NCI-H2171 treated with DMSO at 0.1 percent for 48 hours (cell line): ENCODE measurements at regions not wholly inside any gene's neighbourhood (a gene's known extent, or its start where the extent isn't known, plus 50 kb on each side); places are given as distances from the start of the nearest gene placed in this dataset.

Experiments
- DNase-seq: peaks from one replicate; lab custom pipeline; 2025; lab: John Stamatoyannopoulos, UW

- no peak for DNase-seq
Measured at GRCh38 chr6:53974941-53975340, 136.3 kb upstream of the MLIP start.

GRCh38 chr6:53975941-53976615 lies 135.2 kb upstream of the MLIP start:
- DNase-seq, result no peak

DNA sequence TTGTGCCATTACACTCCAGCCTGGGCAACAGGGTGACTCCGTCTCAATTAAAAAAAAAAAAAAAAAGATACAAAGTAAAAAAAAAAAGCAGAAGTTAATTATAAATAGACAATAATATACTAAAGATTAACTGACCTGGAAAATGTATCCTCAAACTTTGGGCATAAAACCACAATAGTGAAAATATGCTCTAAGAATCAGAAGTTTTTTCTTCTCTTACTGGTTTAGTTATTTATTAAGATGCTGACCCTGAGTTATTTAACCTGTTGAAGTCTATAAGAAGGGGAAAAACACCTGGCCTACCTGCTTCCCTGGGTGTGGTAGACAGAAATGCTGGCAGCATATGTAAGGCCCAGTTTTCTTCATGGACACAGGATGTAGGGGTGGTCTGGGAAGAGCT lies 133.7 kb upstream of the MLIP start:
- DNase-seq, result no peak

- DNase-seq, result peak; percentile 44
Measured at GRCh38 chr6:53979468-53980067, 131.7 kb upstream of the MLIP start.

DNA sequence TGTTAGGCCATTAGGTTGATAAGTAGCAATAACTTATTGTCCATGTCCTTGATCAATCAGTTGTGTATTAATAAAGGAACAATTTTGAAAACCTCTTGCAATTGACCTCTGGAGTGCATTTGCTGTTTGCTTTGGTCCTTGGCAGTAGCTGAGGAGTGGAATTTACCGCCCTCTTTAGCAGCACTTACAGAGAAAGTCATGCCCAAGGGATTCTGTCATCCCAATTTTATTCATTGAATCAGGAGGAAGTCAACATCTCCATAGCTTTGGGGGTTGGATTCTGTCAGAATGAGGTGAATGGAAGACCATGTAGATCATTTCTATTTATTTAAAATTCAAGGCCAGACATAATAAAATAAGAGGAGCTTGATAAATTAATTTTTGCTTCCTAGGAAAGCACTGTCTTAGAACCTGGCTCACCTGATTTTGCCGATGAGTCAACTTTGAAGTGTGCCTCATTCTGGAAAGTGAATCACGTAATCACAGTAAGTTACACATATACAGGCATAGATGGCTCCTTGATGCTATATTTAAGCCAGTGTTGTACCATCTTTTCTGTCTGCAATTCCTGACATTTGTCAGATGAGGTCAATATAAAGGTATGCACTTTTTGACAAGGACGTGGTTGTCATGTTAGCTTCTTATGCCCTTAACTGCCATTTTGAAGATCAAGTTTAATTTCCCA lies 128.7 kb upstream of the MLIP start:
- DNase-seq, result no peak

DNA sequence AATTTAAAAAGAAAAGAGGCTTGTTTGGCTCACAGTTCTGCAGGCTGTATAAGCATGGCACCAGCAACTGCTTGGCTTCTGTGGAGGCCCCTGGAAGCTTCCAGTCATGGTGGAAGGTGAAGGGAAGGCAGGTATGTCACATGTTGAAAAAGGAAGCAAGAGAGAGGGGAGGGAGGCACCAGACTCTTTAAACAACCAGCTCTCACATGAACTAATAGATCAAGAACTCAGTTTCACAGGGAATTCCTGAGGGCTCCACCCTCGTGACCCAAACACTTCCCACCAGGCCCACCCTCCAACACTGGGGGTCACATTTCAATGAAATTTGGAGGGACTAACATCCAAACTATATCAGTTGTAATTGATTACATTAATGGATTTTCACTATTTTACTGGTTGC lies 127.9 kb upstream of the MLIP start:
- no peak for DNase-seq

- DNase-seq, result no peak
Measured at GRCh38 chr6:53984163-53984562, 127.1 kb upstream of the MLIP start.

GRCh38 chr6:53984581-53984980 lies 126.7 kb upstream of the MLIP start:
- DNase-seq, result peak; percentile 57

DNA sequence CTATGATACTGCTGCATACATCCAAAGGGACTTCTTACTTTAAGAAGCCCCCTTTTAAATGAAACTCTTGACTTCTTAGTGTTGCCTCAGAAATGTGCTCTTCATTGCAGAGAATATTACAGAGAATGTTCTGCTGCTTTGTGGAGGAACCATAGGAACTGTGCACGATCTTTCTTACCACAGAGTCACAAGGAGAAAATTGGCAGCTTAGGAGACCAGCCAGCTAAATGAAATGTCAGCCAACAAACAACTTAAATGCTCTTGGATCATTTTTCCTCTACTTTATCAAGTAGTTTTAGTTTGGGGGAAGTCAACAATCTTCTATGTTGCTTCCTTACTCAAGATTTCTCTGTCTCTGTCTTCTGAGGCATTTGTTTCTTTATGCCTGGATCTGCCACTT lies 125.9 kb upstream of the MLIP start:
- DNase-seq, result no peak

- DNase-seq, result peak; percentile 52
Measured at GRCh38 chr6:53986165-53986720, 125.0 kb upstream of the MLIP start.

GRCh38 chr6:53986721-53987521 lies 124.3 kb upstream of the MLIP start:
- no peak for DNase-seq

DNA sequence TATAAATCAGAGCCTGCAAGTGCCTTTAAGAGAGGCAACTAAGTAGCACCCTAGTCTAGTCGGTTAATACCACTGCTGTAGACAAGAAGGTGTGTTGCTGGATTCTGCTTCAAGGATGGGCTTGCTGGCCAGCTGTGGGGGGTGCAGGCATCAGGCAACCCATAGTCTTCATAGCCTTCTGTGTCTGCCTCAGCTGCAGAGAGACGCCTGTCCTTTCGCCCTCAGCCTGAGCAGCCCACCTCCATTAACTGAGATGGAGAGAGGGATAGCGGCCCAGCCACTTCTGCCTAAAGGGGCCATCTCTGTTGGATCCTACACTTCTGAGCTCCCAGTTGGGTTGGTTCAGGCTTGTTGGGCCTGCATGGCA lies 123.7 kb upstream of the MLIP start:
- DNase-seq, result no peak

DNA sequence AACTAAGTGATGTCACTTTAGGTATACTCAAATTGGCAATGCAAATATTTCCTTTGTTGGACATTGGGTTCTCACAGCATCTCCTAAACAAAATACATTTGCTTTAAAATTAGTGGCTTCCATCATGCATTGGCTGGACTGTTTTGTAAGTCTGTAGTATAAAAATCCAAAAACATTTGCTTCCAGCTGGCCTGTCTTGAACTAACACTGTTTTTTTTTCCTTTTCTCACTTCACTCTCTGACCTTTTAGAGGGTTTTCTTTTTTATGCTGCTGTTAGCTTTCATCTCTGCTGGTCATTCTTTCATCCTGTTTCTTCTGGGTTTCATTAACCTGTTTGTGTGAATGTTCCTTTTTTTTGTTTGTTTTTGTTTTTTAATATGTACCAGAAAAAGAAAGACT lies 121.7 kb upstream of the MLIP start:
- no peak for DNase-seq

DNA sequence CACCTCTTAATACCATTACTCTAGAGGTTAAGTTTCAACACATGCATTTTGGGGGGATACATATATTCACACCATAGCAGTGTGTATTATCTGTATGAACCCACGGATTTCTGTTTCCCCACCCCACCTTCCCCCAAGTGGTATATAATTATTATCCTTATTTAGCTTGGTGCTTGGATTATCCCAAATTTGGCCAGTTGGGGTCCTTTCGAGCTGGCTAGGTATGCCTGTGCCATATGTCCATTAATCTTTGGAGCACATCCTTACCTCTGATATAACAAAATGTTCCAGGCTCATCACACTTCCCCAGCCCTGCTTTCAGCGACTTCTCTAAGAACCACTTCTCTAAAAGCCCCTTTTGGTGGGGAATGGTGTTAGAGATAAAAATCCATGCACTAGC lies 118.7 kb upstream of the MLIP start:
- no peak for DNase-seq

DNA sequence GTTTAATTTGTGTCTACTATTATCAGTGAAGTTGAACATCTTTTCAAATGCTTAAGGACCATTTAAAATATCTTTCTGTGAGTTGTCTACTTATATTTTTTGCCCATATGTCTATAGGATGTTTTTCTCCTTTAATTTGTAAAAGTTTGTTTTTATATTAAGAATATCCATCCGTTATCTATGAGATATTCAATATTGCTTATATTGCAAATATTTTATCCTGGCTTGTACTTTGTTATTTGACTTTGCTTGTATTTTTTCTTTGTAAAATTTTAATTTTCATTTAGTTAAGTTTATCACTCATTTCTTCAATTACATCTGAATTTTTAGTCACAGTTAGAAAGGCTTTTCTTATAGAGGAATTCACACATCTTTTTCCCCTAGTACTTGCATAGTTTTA lies 117.0 kb upstream of the MLIP start:
- no peak for DNase-seq

GRCh38 chr6:53995935-53996334 lies 115.3 kb upstream of the MLIP start:
- DNase-seq, result no peak

DNA sequence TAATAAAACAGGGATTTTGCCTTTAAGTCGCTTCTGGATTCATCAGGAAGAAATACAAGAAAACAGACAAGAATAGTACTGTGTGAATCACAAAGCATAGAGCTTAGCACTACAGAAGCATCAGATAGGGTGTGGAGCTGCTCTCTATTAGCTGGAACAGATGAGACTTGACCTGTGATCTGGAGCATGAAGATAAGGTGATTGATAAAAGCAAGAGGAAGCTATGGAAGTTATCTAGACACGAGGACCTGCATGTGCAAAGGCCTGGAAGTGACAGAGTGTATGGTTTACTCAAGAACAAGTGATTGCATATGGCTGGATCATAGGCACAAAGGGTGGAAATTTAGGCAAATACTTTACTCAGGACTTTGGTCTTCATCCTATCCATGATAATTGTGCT lies 112.9 kb upstream of the MLIP start:
- DNase-seq, result no peak

- DNase-seq, result no peak
Measured at GRCh38 chr6:53999088-53999755, 112.0 kb upstream of the MLIP start.

DNA sequence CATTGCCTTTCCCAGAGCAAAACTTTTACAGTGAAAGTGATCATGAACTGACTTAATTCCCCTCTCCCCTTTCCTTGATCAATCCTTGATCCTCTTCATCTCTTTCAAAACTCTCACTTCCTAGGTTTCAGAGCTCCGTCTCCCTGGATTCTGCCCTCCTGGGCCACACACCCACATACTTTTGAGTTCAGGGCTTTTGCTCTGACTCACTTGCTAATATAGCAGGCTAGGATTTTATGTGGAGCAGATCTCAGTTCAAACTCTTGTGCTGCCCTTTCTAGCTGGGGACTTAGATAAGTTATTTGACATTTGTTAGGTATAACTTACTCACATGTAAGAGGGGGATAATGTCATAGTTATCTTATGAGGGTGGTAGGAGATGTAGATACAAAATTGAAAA lies 109.1 kb upstream of the MLIP start:
- DNase-seq, result no peak

GRCh38 chr6:54003316-54003715 lies 107.9 kb upstream of the MLIP start:
- no peak for DNase-seq

GRCh38 chr6:54008589-54008988 lies 102.7 kb upstream of the MLIP start:
- DNase-seq, result no peak

- no peak for DNase-seq
Measured at GRCh38 chr6:54009052-54009654, 102.1 kb upstream of the MLIP start.
